ENCODE measurements at regions not wholly inside any gene's neighbourhood (a gene's known extent, or its start where the extent isn't known, plus 50 kb on each side); places are given as distances from the start of the nearest gene placed in this dataset.

DNA sequence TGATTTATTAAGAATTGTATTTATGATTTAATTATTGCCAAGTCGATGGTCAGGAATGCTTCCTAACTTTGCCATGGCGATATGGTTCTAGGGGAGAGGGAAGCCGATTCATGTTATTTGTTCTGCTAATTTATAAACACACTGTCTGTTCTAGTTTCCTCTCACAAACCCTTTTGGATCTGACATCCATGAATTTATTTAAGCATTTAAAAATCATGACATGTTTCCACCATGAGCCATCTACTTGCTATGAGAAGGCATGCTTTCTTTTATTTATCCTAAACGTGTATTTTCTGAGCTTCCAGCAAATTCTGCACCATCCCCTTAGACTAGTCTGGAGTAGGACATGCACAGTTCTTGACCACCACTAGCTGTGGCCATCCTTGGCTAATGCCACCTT, 136.6 kb upstream of the STC2 start:
- H3K27me3 Mint-ChIP-seq (ENCODE audit: unreplicated experiment): peaks cover 3% of the 10 kb centered on the region
- H3K4me3 Mint-ChIP-seq (ENCODE audit: unreplicated experiment): no peak overlapping the region
- TF ChIP-seq, protein P1, sequence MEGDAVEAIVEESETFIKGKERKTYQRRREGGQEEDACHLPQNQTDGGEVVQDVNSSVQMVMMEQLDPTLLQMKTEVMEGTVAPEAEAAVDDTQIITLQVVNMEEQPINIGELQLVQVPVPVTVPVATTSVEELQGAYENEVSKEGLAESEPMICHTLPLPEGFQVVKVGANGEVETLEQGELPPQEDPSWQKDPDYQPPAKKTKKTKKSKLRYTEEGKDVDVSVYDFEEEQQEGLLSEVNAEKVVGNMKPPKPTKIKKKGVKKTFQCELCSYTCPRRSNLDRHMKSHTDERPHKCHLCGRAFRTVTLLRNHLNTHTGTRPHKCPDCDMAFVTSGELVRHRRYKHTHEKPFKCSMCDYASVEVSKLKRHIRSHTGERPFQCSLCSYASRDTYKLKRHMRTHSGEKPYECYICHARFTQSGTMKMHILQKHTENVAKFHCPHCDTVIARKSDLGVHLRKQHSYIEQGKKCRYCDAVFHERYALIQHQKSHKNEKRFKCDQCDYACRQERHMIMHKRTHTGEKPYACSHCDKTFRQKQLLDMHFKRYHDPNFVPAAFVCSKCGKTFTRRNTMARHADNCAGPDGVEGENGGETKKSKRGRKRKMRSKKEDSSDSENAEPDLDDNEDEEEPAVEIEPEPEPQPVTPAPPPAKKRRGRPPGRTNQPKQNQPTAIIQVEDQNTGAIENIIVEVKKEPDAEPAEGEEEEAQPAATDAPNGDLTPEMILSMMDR (IDR thresholded peaks at IDR 0.05; ENCODE audit: unreplicated experiment): no peak
- no peaks in the 10 kb centered on the region for H3K9me3 Mint-ChIP-seq (ENCODE audit: unreplicated experiment)
- DNase-seq (ENCODE audit: low spot score): no peak
- H3K27ac Mint-ChIP-seq (ENCODE audit: unreplicated experiment): no peak overlapping the region
- H3K4me1 Mint-ChIP-seq (ENCODE audit: unreplicated experiment): no peaks in the 10 kb centered on the region
- no peaks in the 10 kb centered on the region for H3K36me3 Mint-ChIP-seq (ENCODE audit: low read depth, unreplicated experiment)

DNA sequence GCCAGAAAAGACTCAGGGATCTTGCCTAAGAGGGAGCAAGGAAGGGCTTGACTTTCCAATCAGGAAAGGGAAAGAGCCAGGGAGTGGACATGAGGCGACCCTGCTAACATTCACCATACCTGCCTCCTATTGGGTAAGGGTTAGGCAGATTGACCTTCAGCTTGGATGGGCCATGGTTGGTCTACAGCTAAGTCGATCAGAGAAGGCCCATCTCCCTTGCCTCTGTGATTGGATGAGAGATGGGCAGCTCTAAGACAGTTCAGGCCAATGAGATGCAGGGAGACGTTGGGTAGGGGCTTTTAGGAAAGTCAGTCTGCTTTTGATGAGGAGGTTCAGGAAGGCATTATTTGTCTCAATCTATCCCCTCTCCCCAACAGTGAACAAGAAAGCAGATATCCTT, 135.0 kb upstream of the STC2 start:
- TF ChIP-seq, protein P1 (IDR thresholded peaks at IDR 0.05; ENCODE audit: unreplicated experiment): no peak
- Mint-ChIP-seq H3K27ac (ENCODE audit: unreplicated experiment) (no peak overlapping the region), H3K27me3 (ENCODE audit: unreplicated experiment) (peaks cover 2% of the 10 kb centered on the region), H3K4me1 (ENCODE audit: unreplicated experiment) (no peaks in the 10 kb centered on the region), H3K9me3 (ENCODE audit: unreplicated experiment) (no peaks in the 10 kb centered on the region), H3K4me3 (ENCODE audit: unreplicated experiment) (no peak overlapping the region), H3K36me3 (ENCODE audit: low read depth, unreplicated experiment) (no peaks in the 10 kb centered on the region)
- DNase-seq (ENCODE audit: low spot score): no peak

DNA sequence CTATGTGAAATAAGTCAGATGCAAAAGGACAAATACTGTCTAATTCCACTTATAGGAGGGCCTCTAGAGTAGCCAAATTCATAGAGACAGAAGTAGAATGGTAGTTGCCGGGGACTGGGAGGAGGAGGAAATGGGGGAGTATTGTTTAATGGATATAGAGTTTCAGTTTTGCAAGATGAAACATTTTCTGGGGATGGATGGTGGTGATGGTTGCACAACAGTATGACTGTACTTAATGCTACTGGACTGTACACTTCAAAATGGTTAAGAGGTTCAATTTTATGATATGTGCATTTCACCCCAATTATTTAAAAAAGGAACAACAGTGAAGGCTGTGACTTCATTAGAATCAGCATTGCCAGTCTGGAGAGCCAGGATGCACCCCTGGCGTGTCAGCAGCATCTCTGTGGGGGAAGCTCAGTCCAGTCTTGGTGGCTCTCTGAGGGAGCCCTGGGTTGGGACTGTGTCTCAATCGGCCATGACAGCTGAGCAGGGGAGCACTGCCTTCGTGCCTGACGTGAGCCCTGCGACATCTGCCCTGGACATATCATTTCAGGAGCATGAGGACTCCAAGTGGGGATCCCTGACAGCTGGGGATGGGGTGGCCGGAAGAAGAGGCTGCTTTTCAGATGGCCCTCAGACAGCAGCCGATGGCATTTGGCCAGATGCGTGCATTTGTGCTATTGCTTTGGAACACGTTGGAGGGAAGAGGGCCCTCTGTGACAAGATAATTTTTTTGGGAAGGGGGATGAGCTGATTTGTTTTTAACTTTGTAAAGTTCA, 130.8 kb upstream of the STC2 start:
- no peak overlapping the region for H3K27ac Mint-ChIP-seq (ENCODE audit: unreplicated experiment)
- no peak for DNase-seq (ENCODE audit: low spot score)
- H3K27me3 Mint-ChIP-seq (ENCODE audit: unreplicated experiment): no peaks in the 10 kb centered on the region
- H3K36me3 Mint-ChIP-seq (ENCODE audit: low read depth, unreplicated experiment): no peaks in the 10 kb centered on the region
- no peaks in the 10 kb centered on the region for H3K4me1 Mint-ChIP-seq (ENCODE audit: unreplicated experiment)
- H3K9me3 Mint-ChIP-seq (ENCODE audit: unreplicated experiment): no peaks in the 10 kb centered on the region
- no peak overlapping the region for H3K4me3 Mint-ChIP-seq (ENCODE audit: unreplicated experiment)
- TF ChIP-seq, protein P1 (IDR thresholded peaks at IDR 0.05; ENCODE audit: unreplicated experiment): no peak

DNA sequence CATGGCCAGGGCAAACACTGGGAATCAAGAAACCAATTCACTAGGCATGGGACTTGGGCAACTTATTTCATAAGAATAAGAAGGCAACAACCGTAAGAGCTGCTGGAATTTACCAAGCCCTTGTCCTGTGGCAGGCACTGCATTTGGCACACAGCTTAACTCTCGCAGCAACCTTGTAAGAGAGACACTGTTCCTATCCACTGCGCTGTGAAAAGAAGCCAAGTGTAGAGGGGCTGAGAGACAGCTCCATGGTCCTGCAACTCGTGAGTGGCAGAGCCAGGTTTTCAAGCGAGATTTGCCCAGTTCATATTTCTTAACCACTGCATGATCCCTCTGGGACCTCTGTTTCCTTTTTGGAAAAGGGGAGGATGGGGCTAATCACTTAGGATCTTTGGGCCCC, 129.3 kb upstream of the STC2 start:
- Mint-ChIP-seq H3K27ac (ENCODE audit: unreplicated experiment) (no peak overlapping the region), H3K4me3 (ENCODE audit: unreplicated experiment) (no peak overlapping the region), H3K36me3 (ENCODE audit: low read depth, unreplicated experiment) (no peaks in the 10 kb centered on the region), H3K4me1 (ENCODE audit: unreplicated experiment) (no peaks in the 10 kb centered on the region), H3K27me3 (ENCODE audit: unreplicated experiment) (no peaks in the 10 kb centered on the region), H3K9me3 (ENCODE audit: unreplicated experiment) (no peaks in the 10 kb centered on the region)
- TF ChIP-seq, protein P1 (IDR thresholded peaks at IDR 0.05; ENCODE audit: unreplicated experiment): no peak
- no peak for DNase-seq (ENCODE audit: low spot score)

DNA sequence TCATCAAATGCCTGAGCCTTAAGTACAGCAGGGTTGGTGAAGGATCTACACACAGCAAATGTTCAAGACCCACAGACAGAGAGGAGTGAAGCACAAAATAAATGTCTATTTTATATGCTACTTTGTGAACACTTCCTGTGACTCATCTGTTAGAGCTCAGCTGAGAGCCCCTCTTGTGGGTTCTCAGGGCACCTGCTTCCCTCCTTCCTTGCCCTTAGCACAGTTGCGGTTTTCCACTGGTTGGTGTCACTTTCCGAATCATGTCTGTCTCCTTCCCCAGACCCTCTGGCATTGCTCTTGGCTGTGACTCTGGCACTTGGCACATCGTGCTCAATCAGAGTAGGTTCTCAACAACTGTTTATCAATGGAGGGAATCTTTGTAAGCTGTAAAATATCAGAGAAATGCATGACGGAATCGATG, 128.5 kb upstream of the STC2 start:
- no peak for DNase-seq (ENCODE audit: low spot score)
- H3K4me3 Mint-ChIP-seq (ENCODE audit: unreplicated experiment): no peak overlapping the region
- TF ChIP-seq, protein P1 (IDR thresholded peaks at IDR 0.05; ENCODE audit: unreplicated experiment): no peak
- no peaks in the 10 kb centered on the region for H3K9me3 Mint-ChIP-seq (ENCODE audit: unreplicated experiment)
- peaks cover 4% of the 10 kb centered on the region for H3K4me1 Mint-ChIP-seq (ENCODE audit: unreplicated experiment)
- H3K36me3 Mint-ChIP-seq (ENCODE audit: low read depth, unreplicated experiment): no peaks in the 10 kb centered on the region
- no peaks in the 10 kb centered on the region for H3K27me3 Mint-ChIP-seq (ENCODE audit: unreplicated experiment)
- no peak overlapping the region for H3K27ac Mint-ChIP-seq (ENCODE audit: unreplicated experiment)

Measured in endothelial cell (in vitro differentiated cells).